NCI-H2227 treated with DMSO at 0.1 percent for 48 hours (cell line): ENCODE measurements at regions not wholly inside any gene's neighbourhood (a gene's known extent, or its start where the extent isn't known, plus 50 kb on each side); places are given as distances from the start of the nearest gene placed in this dataset.

ENCODE experiments used
- DNase-seq: peaks from one replicate; lab custom pipeline; 2025; lab: John Stamatoyannopoulos, UW

DNA sequence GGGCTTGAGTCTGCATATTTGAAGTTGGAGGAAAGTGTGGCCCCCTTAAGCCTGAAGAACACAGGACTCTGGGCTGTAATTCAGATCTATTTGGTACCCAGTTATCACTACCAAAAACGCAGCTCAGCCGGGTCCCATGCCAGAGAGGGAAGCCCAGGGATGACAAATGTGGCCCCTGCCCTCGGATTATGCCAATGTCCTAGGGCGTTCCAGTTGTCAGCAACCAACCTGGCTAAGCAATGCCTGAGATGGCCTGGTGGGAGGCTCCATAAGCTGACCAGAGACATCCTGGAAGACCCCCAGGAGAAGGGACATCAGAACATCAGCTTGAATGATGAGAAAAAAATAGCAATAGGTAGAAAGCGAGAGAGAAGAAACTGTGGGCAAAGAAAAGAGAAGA lies 79.6 kb upstream of the UQCRFS1 start:
- DNase-seq = no peak

DNA sequence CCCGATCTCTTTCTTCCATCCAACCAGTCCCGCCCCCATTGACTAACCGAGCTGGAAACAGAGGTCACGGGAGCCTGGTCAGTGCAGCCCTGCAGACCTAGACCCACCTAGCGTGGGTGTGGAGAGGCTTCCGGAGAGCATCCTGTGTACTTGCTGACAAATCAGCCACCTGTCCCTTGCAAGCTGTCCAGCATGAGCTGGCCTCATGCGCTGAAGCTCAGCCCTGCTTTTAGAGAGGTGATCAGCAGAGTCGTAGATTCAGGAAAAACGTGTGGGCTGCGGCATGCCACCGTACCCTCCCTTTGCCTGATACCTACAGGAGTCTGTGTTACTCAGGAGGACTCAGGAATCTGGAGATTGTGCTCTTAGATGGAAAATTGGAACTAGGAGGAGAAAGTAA lies 80.3 kb upstream of the UQCRFS1 start:
- no peak for DNase-seq

DNA sequence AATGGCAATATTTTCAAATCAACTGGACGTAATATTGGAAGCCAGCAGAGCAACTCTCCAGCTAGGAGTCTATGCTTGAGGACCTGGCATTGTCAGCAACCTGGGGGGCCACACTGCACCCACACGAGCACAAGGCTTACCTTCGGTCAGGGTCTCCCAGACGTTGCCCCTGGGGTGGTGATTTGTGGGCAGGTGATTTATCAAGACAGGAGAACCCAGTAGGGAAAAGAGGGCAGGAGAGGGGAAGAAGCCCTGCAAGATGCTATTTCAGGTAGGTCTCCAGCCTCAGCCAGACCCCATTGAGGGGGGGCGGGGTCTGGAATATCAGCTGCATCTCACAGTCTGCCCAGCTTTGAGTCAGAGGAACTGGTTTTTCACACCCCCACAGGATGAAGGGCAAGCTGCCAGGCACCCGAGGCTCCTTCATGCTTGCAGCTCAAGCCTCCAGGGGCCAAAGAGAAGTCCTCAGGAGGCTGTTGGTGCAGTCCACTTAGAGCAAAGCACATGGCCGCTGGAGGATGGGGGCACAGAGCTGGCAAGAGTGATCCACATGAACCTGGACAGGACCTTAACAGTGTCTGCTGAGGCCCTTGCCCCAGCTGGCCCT lies 80.9 kb upstream of the UQCRFS1 start:
- DNase-seq = no peak

DNA sequence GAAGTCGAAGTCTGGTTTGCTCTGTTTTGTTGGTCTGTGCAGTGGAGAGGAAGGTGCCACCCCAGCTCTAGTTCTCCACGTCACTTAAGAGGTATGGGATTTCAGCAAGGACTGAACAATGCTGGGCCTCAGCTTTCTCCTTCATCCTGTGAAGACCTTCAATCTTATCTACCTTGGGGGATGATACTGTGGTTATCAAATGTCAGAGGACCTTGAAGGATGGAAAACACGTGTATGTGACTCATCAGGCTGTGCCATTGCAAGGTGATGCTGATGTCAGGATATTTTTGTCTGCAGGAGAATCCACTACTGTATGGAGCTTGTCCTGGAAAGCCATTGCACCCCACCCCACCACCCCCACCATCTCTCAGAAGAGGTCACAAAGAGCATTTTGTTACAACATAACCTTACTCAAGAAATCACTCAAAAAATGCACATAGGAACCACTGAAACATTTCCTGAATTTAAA lies 81.4 kb upstream of the UQCRFS1 start:
- no peak for DNase-seq

DNA sequence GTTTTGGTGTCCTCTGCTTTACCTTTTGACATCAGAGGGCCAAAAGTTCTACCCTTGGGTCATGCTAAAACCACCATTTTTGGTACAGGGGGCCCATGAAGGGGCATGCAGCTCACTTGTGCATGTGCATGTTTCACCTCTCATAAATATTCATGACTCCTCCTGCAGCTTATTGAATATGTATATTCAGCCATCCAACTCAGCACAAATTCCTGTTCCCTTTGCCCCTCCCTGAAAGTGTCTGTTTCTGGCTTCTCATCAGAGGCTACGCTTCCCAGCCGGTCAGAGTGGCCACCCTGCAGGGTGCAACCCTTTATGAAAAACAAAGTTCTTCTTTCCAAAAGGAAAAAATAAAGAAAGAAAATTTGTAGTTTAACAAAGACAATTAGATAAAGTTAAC lies 82.3 kb upstream of the UQCRFS1 start:
- no peak for DNase-seq

DNA sequence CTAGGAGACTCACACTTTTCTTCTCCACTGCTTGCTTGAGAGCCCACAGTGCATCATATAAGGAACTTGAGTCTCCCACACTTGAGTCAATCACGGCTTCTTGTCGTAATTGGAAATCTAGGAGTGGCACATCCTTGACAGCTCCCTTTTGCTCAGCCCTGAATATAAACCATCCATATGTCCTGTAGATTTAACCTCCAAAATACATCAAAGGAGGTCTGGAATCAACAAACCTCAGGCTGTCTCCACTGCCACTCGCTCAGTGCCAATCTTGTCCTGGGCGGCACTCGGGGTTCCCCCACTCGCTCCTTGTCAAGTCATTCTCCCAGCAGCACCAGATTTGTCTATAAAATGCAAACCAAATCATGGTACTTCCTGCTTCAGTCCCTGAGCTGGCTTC lies 84.4 kb upstream of the UQCRFS1 start:
- DNase-seq = no peak

DNA sequence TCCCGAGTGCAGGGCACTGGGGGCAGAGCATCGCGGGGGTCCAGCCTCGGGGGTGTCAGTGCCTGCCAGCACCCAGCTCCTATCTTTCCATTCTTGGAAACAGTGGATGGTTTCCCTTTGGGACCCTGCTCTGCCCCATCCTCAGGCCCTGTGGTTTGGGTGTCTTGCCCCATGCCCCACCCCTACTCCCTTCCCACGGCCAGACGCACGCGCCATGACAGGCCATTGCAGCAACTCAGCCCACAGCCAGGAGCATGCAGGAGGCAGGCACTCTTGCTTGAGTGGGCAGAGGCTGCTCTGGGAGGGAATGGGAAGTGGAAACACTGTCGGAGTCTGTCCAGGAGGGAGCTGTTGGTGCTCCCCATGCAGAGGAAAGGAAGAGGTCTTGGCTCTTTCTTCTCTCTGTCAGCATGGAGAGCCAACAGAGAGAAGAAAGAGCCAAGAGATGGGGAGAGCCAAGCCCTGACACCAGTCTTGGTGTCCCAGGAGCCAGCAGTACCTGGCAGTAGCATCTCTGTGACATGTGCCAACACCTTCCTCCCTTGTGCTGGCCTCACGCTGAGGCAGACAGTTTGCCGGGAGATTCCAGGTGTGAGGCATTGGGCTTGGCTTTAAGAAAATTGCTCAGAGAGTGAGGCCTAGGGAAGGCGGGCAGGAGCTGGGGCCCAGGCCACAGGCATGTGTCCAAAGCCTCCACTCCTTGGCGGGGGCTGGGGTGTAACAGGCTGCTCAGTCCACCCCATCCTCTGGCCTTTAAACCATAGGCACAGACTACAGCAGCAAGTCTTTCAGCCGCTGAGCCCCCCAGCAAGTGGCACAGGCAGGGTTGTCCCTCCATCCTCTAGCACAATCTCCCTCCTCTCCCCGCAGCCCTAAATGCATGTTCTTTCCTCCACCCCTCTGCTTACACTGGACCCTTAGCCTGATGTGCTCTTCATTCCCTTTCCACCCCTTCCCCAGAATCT lies 86.7 kb upstream of the UQCRFS1 start:
- no peak for DNase-seq

DNA sequence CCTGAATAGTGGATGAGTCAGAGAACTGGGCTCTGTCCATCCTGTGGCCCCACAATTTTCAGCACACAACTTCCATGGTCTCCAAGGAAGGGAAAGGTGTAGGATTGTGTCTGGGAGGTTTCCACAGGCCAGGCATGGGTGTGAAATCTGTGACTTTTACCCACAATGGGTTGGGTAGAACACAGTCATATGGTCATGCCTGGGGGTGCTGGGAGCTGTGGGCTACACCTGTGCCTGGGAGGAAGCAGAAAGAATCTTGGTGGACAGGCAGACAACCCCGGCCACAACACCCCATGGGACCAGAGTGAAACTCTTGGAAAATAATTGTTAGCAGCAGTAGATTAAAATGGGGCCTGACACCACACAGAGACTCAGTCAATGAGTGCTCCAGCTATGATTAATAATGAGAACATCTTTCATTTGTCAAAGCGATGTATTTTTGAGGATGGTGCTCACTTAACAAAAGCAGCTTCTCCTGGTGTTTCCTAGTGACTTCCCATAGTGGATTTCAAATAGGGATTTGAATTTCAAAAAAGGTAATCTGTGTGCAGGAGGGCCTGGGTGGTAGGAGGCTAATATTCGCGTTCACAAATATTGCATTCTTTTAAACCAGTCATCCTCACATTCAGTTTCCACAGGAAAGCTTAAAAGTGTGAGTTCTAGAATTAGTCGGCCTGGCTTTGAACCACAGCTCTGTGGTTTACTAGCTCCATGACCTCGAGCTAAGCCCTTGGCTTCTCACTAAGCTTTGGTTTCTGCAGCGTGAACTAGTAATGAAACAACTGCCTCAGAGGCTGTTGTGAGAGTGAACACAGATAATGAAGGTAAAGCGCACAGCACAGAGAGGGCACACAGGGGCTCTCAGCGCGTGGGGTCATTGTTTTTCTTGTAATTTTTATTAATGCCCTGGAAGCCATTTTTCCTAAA lies 89.3 kb upstream of the UQCRFS1 start:
- DNase-seq = no peak

DNA sequence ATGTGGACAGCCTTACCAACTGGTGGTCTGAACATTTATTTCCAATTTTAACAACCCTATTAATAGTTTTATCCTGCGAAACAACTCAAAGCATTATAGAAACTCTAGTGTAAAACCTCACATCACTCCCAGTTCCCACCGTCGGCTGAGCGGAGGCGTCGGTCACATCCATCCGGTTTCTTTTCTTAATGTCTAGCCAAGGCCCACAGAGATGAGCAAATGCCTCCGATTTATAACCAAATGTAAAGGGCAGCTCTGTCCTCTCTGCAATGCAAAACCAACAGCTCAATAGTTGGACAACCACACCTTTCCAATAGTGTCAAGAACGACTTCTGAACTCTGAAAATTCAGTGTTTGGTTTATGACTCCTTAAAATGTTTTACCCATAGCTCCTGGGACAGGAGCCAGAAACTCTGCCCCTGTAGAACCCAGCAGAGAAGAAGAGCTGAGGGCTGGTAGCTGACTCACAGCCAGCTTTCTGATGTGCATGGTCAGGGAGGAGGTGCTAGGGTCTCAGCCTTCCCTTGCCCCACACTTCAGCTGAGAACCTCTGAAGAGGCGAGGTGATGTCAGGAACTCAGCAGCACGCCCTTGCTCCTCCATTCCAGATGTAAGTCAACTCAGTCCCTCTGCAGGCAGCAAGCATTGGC lies 90.2 kb upstream of the UQCRFS1 start:
- DNase-seq = no peak

DNA sequence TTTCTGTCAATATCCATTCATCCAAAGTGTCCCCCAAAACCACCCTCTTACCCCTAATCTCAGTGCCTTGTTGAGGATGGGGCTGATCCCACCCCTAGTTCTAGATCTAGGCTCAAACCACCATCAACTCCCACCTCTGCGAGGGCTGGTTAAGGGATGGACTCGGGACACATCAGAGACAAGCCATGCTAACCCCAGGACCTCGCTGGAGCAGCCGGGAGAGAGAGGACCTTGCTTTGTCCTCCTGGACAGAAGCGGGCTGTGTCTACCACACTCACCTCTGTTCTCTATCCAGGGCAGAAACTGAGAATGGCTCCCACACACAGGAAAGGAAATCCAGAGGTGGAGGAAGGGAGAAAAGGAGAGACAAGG lies 90.8 kb upstream of the UQCRFS1 start:
- no peak for DNase-seq

DNA sequence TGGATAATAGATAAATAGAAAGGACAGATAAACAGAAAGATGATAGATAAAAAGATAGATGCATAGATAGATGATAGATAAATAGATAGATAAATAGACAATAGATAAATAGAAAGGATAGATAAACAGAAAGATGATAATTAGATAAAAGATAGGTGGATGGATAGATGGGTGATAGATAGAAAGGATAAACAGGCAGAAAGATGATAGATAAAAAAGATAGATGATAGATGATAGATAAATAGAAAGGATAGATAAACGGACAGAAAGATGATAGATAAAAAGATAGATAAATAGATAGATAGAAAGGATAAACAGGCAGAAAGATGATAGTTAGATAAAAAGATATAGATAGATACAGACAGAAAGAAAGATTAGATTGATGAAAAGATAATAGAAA lies 92.3 kb upstream of the UQCRFS1 start:
- no peak for DNase-seq

DNA sequence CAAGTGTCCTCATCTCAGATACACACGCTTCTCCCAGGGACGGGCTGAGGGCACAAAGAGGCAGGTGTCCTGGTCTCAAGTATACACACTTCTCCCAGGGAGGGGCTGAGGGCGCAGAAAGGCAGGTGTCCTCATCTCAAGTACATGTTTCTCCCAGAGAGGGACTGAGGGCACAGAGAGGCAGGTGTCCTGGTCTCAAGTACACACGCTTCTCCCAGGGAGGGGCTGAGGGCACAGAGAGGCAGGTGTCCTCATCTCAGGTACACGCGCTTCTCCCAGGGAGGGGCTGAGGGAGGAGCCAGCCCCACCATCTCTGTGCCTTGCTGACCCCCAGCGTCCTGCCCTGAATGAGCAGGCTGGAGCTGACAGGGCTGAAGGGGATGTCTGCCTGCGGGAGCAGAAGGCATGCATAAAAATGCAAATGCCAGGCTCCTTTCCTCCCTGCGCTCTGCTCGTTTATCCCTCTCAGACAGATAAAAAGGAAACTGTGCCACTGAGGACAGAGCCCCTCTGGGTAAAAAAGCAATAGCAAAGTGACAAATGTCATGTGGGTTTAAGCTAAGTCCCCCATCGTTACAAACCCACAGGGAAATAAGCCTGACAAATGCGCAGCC lies 96.1 kb upstream of the UQCRFS1 start:
- DNase-seq = no peak

DNA sequence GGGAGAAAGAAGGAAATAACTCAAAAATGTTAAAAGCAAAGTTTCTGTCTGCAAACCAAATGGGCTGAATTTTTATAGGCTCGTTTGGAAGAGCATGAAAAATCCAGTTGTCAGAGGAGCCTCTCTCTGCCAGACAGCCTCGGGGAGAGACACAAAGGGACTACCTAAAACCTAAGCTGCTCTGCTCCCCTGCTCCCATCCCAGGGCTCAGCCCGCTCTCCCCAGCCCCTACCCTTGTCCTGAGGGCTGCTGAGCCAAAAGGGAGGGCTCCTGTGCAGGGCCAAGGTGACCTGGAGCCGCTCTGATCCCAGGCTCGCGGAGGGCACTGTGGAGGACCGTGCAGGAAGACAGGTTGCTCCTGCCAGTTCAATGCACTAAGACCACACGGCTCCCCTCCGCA lies 96.7 kb upstream of the UQCRFS1 start:
- no peak for DNase-seq

DNA sequence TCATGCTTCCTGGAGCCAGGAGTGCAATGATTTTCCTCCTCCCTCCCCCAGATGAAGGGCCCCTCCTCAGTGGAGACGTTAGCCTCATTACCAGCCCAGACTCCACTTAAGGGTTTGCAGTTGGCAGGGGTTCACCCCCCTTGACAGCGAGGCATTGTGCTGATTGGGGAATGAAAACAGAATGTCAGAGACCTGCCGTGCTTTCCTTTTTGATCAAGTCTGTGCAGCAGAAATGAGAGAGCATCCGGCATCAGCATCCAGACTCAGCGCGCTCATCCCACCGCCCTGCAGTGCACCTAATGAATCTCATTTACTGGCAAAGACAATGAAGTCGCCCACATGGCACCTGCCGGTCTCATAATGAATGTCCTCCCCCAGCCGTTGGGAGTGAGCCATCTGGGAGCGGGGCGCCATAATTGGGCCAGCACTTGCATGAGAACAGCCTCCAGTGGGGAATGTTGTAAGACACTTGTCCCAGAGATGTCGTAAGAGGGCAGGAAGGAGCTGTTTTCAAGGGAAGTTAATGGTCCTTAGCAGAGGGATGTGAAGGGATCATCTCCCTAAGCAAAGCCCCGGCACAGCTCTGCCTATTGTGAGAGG lies 98.3 kb upstream of the UQCRFS1 start:
- DNase-seq = peak; percentile 96

DNA sequence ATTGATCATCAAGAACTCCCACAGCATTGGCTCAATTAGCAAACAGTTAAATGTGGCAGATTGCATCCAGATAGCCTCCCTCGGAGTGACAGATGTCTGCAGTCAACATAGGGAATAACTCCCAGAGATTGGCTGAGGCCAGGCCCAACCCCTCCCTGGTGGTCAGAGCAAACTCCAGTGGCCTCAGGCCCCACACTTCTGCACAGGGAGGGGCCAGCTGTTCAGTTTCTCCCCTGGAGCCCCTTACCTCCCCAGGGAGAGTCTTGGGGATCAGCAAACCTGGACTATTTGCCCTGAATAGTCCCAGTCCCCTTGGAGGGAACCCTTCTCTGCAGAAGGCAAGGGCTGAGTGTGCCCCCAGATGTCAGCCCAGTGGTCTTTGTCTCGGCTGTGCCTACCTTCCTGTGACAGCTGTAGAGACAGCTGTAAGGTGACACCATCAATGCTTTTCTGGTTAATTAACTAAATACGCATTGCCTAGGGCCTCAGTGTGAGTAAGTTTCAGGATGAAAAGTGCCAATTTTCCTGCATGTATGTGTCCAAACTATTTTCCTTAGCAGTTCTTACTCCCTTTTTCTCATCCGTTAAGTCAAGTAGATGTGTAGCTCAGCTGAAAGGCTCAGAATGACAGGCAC lies 102.7 kb upstream of the UQCRFS1 start:
- no peak for DNase-seq

DNA sequence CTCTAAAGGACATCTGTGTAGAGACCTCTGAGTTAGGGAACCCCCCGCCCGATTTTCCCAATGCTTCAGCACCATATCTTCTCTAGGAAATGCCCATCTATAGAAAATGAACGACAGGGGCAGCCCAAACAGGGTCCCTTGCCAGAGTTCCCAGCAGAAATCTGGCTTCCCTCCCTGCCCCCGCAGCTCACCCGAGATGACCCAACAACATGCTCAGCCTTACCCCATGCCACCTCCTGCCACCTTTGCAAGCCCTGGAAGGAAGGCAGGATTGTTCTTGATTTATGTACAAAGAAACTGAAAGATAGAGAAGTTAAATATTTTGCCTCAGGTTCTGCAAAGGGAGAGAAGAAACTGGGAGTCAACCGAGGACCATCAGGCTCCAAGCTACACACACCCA lies 105.6 kb upstream of the UQCRFS1 start:
- DNase-seq = no peak

DNA sequence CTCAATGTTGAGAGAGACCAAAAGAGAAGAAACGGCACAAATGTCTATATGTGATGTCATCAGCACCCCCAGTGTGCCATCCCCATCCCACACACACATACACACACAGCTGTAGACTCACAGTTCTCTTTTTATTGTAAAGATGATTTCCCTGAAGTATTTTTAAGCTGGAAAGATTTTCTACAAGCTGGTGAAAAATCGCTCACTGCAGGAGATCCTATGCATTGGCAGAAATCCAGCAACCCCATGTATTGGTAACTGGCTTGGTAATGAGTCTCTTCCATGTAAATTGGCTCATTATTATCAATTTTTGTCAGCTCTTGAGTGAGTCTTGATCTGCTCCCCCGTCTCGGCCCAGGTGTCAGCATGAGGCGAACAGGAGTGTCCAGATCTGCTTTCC lies 107.1 kb upstream of the UQCRFS1 start:
- peak; percentile 93 for DNase-seq

DNA sequence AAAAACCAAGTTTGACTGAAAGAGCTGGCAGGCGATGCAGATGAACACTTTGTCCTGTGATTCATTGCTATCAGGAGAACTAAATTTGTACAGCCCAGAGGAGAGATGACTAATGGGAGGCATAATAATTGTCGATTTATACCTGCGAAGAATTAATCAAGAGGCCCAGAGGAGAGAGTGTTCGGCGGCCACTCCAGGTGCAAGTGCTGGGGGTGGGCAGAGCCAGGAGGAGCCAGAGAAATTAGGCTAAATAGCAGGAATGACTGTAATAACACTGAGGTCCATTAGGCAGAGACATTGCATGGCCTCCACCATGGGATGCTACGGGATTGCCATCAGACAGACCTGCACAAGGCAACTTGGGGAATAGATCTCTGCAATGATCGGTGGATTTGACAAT lies 107.7 kb upstream of the UQCRFS1 start:
- no peak for DNase-seq

DNA sequence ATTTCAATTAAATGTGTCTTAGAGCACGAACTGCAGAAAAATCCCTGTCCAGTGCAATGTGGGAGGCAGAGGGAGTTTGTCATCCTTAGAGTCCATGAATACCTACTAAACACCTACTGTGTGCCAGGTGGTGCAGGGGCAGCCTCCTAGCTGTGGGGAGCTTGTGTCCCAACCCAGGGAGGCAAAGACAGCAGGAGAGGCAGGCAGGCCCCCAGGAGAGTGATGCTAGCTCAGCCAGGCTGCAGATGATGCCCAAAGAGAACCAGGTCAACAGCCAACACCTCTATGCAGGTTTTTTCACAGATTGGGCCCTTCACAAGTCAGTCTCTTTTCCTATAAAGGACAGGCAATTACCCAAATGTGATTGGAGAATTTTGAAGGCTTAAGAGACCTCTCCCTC lies 108.2 kb upstream of the UQCRFS1 start:
- no peak for DNase-seq

DNA sequence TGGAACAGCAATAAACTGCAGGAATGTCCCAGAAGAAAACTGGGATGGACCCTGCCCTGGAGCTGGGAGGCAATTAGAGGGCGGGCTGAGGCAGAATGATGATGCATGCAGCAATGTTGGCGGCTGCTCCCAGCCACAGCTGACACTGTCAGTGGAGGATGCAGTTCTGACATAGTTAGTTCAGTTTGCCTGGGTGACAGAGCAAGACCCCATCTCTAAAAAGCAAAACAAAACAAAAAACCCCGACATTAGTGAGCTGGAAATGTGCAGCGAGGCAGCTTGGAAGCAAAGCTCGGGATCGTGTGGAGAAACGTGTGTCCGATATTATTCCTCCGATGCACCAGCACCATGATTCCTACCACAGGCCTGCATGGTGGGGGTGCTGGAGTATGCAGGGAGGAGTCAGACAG lies 110.1 kb upstream of the UQCRFS1 start:
- no peak for DNase-seq
